ENCODE measurements at regions not wholly inside any gene's neighbourhood (a gene's known extent, or its start where the extent isn't known, plus 50 kb on each side); places are given as distances from the start of the nearest gene placed in this dataset.

- Histone ChIP-seq H3K27me3 (no peaks in the 10 kb centered on the region), H3K27ac (no peak overlapping the region), H3K9me3 (no peaks in the 10 kb centered on the region), H3K4me3 (no peak overlapping the region), H3K4me1 (peaks cover 0 to 9% (median 0%) of the 10 kb centered on the region in 12 donors), H3K36me3 (peaks cover 0 to 22% (median 7%) of the 10 kb centered on the region in 9 donors)
- ATAC-seq (no peak), DNase-seq (no peak)
- intact Hi-C loops (cut with DNase I), result no loop called here
- WGBS, 4 donors, result 90 to 98% (median 92%) methylated on average over 1 of the region's 1 CpG
- TF ChIP-seq POLR2A (IDR thresholded peaks at IDR 0.05) (no peak), CTCF (IDR thresholded peaks at IDR 0.05) (no peak)
These were observed 131.6 kb downstream of the DISP1 start for GRCh38 chr1:222946436-222946835.

DNA sequence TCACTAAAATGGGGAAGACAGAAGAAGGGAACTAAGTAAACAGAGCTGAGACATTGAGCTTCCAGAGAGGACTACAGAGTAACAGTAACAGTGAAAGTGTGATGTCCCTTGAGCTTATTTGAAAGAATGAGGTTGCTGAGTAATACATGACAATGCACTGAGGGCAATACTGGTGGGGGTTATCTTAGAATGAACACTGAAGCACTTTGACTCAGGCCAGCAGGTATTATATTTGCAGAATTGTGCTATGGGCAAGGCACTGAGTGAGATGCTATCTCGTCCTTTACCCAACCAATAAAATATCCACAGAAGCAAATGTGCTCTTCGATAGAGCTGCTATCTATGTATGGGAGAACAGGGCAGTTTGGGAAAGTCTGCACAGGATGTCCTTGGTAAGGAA lies 133.2 kb downstream of the DISP1 start:
- no peak for ATAC-seq
- H3K27me3 ChIP-seq, result no peaks in the 10 kb centered on the region
- WGBS, 4 donors, result 88 to 99% (median 90%) methylated on average over 2 of the region's 2 CpGs
- H3K27ac ChIP-seq, result no peak overlapping the region
- no peak for DNase-seq
- intact Hi-C loops (cut with DNase I), result no loop called here
- H3K9me3 ChIP-seq, result no peaks in the 10 kb centered on the region
- TF ChIP-seq POLR2A (IDR thresholded peaks at IDR 0.05) (no peak), CTCF (IDR thresholded peaks at IDR 0.05) (no peak)
- H3K36me3 ChIP-seq, result peaks cover 0 to 20% (median 3%) of the 10 kb centered on the region in 9 donors
- peaks cover 0 to 12% (median 0%) of the 10 kb centered on the region in 12 donors for H3K4me1 ChIP-seq
- H3K4me3 ChIP-seq, result no peak overlapping the region

DNA sequence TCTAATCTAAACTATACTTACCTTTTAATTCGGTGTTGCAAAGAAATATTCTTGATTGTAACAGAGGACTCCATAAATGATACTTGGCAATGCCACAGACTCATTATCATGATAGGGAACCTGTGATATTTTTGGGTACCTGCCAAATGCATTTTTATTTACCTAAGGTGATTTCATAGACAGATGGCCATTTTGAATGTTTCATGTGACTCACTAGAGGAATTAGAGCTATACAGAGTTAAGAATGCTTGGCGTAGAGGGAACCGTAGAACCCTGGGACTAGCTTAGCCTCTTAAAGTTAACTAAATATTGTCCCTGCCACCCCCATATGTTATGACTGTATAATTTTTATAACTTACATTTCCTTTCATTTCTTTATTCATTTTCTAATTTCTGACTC lies 136.1 kb downstream of the DISP1 start:
- no peak for TF ChIP-seq POLR2A (IDR thresholded peaks at IDR 0.05)
- no peak for TF ChIP-seq CTCF (IDR thresholded peaks at IDR 0.05)
- WGBS, 4 donors, result 82 to 90% (median 85%) methylated on average over 3 of the region's 3 CpGs

DNA sequence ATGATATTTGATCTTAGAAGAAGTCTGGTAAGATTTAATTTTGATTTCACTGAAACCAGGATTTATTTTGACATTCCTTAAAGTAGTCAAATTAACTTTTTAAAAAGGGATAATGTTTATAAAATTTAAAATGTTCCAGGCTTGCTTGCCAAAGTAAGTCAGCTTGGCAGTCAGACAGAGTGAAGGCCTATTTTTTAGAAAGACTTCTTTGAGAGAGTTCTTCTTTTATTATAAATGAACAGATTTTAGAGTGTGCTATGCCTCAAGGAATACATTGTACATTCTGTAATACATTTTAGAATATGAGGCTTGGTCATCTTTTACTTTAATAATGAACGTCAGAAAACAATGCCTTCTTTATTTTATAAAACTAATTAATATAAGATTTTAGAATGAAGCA lies 138.7 kb downstream of the DISP1 start:
- WGBS, 4 donors, result 63 to 78% (median 71%) methylated on average over 1 of the region's 1 CpG
- no peaks in the 10 kb centered on the region for H3K27me3 ChIP-seq
- peaks cover 0 to 7% (median 0%) of the 10 kb centered on the region in 9 donors for H3K36me3 ChIP-seq
- H3K9me3 ChIP-seq, result no peaks in the 10 kb centered on the region
- peaks cover 0 to 10% (median 0%) of the 10 kb centered on the region in 12 donors for H3K4me1 ChIP-seq
- no peak overlapping the region for H3K4me3 ChIP-seq
- no peak for DNase-seq
- ATAC-seq, result no peak
- TF ChIP-seq POLR2A (IDR thresholded peaks at IDR 0.05) (no peak), CTCF (IDR thresholded peaks at IDR 0.05) (no peak)
- intact Hi-C loops (cut with DNase I), result no loop called here
- H3K27ac ChIP-seq, result peak overlapping the region in 1 of 12 donors; percentile 60

More for the DNA sequence above, 136.1 kb downstream of the DISP1 start:
- H3K4me1 ChIP-seq, result peaks cover 0 to 10% (median 0%) of the 10 kb centered on the region in 12 donors
- peak overlapping the region in 1 of 12 donors; percentile 3 for H3K27ac ChIP-seq
- ATAC-seq (no peak), DNase-seq (no peak)
- H3K36me3 ChIP-seq, result peaks cover 0 to 7% (median 0%) of the 10 kb centered on the region in 9 donors
- H3K27me3 ChIP-seq, result no peaks in the 10 kb centered on the region
- no peak overlapping the region for H3K4me3 ChIP-seq
- intact Hi-C loops (cut with DNase I), result no loop called here
- H3K9me3 ChIP-seq, result no peaks in the 10 kb centered on the region

Data from heart left ventricle (tissue), 16 donors.